Panc1 (cell line): ENCODE measurements at regions not wholly inside any gene's neighbourhood (a gene's known extent, or its start where the extent isn't known, plus 50 kb on each side); places are given as distances from the start of the nearest gene placed in this dataset.

ENCODE experiments used
- ATAC-seq: fragments of 200-7000 bp; cut with Tn5 transposase; 2 replicates; pipeline ENCODE4 v1.9.1; 2020; ENCODE audit warnings: mild to moderate bottlenecking, moderate library complexity
- BruUV-seq: library from RNA; stranded (reverse); fragments of 400-500 nt; replicated peaks from 2 replicates; lab custom pipeline; 2021; lab: Mats Ljungman, UMichigan
- CTCF ChIA-PET: fragments of 300-600 bp; sonication (Branson Sonifier 250); formaldehyde crosslinking; loops from one replicate; lab custom pipeline; 2022; ENCODE audit warnings: antibody characterized with exemption; lab: Charles Lee
- POLR2A ChIA-PET: fragments of 300-600 bp; sonication (Branson Sonifier 250); formaldehyde crosslinking; loops from one replicate; lab custom pipeline; 2022; ENCODE audit warnings: antibody characterized with exemption; lab: Charles Lee
- DNase-seq: peaks from one replicate; pipeline ENCODE4 v3.0.0-alpha.2; 2010; ENCODE audit warnings: low read depth, low spot score
- H3K27ac ChIP-seq: 2 replicates; pipeline ENCODE4 v1.5.1; 2011; ENCODE audit warnings: mild to moderate bottlenecking, low read length, inconsistent platforms
- H3K27me3 ChIP-seq: fragments of 200-500 bp; sonication (Bioruptor generic); 2 replicates; pipeline ENCODE4 v1.6.0; 2014; ENCODE audit warnings: low read length, inconsistent platforms; ENCODE audit not compliant: control insufficient read depth, insufficient read depth
- H3K36me3 ChIP-seq: fragments of 200-500 bp; sonication (Bioruptor generic); 2 replicates; pipeline ENCODE4 v1.5.1; 2014; ENCODE audit warnings: inconsistent platforms, mild to moderate bottlenecking, low read length, moderate library complexity; ENCODE audit not compliant: control insufficient read depth, insufficient read depth
- H3K4me1 ChIP-seq: 2 replicates; pipeline ENCODE4 v1.5.1; 2011; ENCODE audit warnings: inconsistent platforms, mild to moderate bottlenecking, low read length, moderate library complexity; ENCODE audit not compliant: control insufficient read depth, insufficient read depth
- H3K4me3 ChIP-seq, 2 experiments: 2 replicates each; pipeline ENCODE4 v1.5.1; 2011 to 2012; ENCODE audit warnings: low read depth in 2 of 2, low read length in 2 of 2, mild to moderate bottlenecking in 2 of 2, inconsistent platforms in 1 of 2, moderate library complexity in 1 of 2
- H3K9me3 ChIP-seq: fragments of 200-500 bp; sonication (Bioruptor generic); 2 replicates; pipeline ENCODE4 v1.5.1; 2014; ENCODE audit warnings: low read depth, mild to moderate bottlenecking, inconsistent platforms, low read length, moderate library complexity; ENCODE audit not compliant: control insufficient read depth, insufficient read depth
- CTCF ChIP-seq: fragments of 450-650 bp; IDR thresholded peaks from 2 replicates; pipeline ENCODE4 v1.5.1; 2017; ENCODE audit warnings: mild to moderate bottlenecking
- POLR2AphosphoS5 ChIP-seq: IDR thresholded peaks from 2 replicates; pipeline ENCODE4 v1.6.1; 2012; ENCODE audit warnings: mild to moderate bottlenecking, low read depth, low read length, moderate library complexity
- REST ChIP-seq, 2 experiments: IDR thresholded peaks; 2 replicates each; pipeline ENCODE4 v1.6.1; 2011 to 2012; ENCODE audit warnings: low read depth in 2 of 2, control low read depth in 1 of 2, low read length in 1 of 2, mild to moderate bottlenecking in 1 of 2, moderate library complexity in 1 of 2; ENCODE audit not compliant: insufficient read depth in 1 of 2
- SIN3A ChIP-seq: IDR thresholded peaks from 2 replicates; pipeline ENCODE4 v1.6.1; 2012; ENCODE audit warnings: low read depth, mild to moderate bottlenecking, low read length, moderate library complexity, borderline replicate concordance; ENCODE audit not compliant: insufficient read depth
- TCF7L2 ChIP-seq: IDR thresholded peaks from 2 replicates; pipeline ENCODE4 v1.6.1; 2011; ENCODE audit warnings: mild to moderate bottlenecking, low read depth, low read length, inconsistent platforms
- in situ Hi-C: cut with HindIII; loops from 2 replicates; pipeline ENCODE4 v1.10.0; 2016; ENCODE audit warnings: low sequenced_read_pairs, low pct_unique_long_range_greater_than_20kb
- intact Hi-C: fragments of 100-400 bp; cut with micrococcal nuclease; formaldehyde crosslinking; loops from one replicate; pipeline ENCODE4 v1.10.0; 2022; ENCODE audit not compliant: unreplicated experiment

GRCh38 chr2:18178736-18179349 is 300.4 kb downstream of the KCNS3 start:
- ChIA-PET CTCF (interaction anchor here (0.6 kb wide), 1 partner anchor 22 kb away, joined by 3 read pairs; no protein-coding TSS in a partner anchor), POLR2A (no interaction called here)
- Histone ChIP-seq H3K36me3 (no peaks in the 10 kb centered on the region), H3K27ac (no peak overlapping the region), H3K4me1 (no peaks in the 10 kb centered on the region), H3K4me3 (no peak overlapping the region), H3K27me3 (no peaks in the 10 kb centered on the region), H3K9me3 (no peaks in the 10 kb centered on the region)
- intact Hi-C loops = loop anchor here (1.0 kb wide), 1 partner anchor 328 kb away; no protein-coding TSS in a partner anchor
- BruUV-seq = no TSS peak
- ATAC-seq (peak; percentile 87), DNase-seq (peak; percentile 25)
- in situ Hi-C loops = no loop called here
- TF ChIP-seq REST (IDR thresholded peaks at IDR 0.05; ENCODE audit: insufficient read depth in 1 of 2, low read depth in 2 of 2, low read length in 1 of 2) (no peak), POLR2AphosphoS5 (no peak), CTCF (peak; percentile 78)

- Histone ChIP-seq H3K36me3 (no peaks in the 10 kb centered on the region), H3K27me3 (no peaks in the 10 kb centered on the region), H3K4me3 (no peak overlapping the region), H3K9me3 (no peaks in the 10 kb centered on the region), H3K27ac (no peak overlapping the region), H3K4me1 (no peaks in the 10 kb centered on the region)
- BruUV-seq = no TSS peak
- in situ Hi-C loops (no loop called here), intact Hi-C loops (no loop called here)
- DNase-seq = no peak
- TF ChIP-seq SIN3A (no peak), CTCF (no peak), POLR2AphosphoS5 (no peak), TCF7L2 (no peak), REST (IDR thresholded peaks at IDR 0.05; ENCODE audit: insufficient read depth in 1 of 2, low read depth in 2 of 2, low read length in 1 of 2) (no peak)
- ChIA-PET POLR2A (no interaction called here), CTCF (no interaction called here)
- no peak for ATAC-seq
These were observed 298.3 kb downstream of the KCNS3 start for GRCh38 chr2:18176679-18177215.
